ENCODE measurements at regions not wholly inside any gene's neighbourhood (a gene's known extent, or its start where the extent isn't known, plus 50 kb on each side); places are given as distances from the start of the nearest gene placed in this dataset.

- TF ChIP-seq CTCF (IDR thresholded peaks at IDR 0.05), result no peak
Measured at GRCh38 chr9:30628915-30629567, 1755.4 kb upstream of the ACO1 start.

GRCh38 chr9:30630459-30630858, 1754.0 kb upstream of the ACO1 start:
- TF ChIP-seq CTCF (IDR thresholded peaks at IDR 0.05), result no peak

- no peak for TF ChIP-seq CTCF (IDR thresholded peaks at IDR 0.05)
Measured at GRCh38 chr9:30661925-30662324, 1722.5 kb upstream of the ACO1 start.

GRCh38 chr9:30670805-30671562, 1713.5 kb upstream of the ACO1 start:
- no peak for TF ChIP-seq CTCF (IDR thresholded peaks at IDR 0.05)

- TF ChIP-seq CTCF (IDR thresholded peaks at IDR 0.05), result no peak
Measured at GRCh38 chr9:30673132-30673531, 1711.3 kb upstream of the ACO1 start.

GRCh38 chr9:30676651-30677050, 1707.8 kb upstream of the ACO1 start:
- TF ChIP-seq CTCF (IDR thresholded peaks at IDR 0.05), result no peak

- TF ChIP-seq CTCF (IDR thresholded peaks at IDR 0.05), result no peak
Measured at GRCh38 chr9:30677221-30677620, 1707.2 kb upstream of the ACO1 start.
